ENCODE measurements at regions not wholly inside any gene's neighbourhood (a gene's known extent, or its start where the extent isn't known, plus 50 kb on each side); places are given as distances from the start of the nearest gene placed in this dataset.

DNA sequence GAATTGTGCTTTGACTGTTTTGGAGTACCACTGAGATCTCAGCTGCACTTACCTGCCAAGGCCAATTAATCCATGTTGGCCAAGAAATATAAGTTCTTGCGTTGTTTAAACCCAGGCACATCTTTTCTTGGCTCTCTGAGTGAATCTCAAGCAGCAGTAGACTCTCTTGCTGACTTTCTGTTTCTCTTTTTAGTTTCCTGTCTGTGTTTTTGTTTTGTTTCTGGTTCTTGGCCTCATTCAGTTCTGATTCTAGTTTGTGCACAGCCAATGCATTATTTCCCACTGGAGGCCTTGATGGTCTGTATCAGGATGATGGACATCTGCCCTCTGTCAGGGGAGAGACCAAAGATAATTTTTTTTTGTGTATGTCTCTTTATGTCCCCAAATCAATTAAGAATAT is 379.4 kb downstream of the CDH2 start:
- in situ Hi-C loops (cut with HindIII; ENCODE audit: low pct_unique_long_range_greater_than_20kb, low sequenced_read_pairs): no loop called here
- no peaks in the 10 kb centered on the region for H3K36me3 ChIP-seq (ENCODE audit: control insufficient read depth, insufficient read depth, low read length)
- H3K27ac ChIP-seq (ENCODE audit: low read length): no peak overlapping the region
- no peak overlapping the region for H3K4me3 ChIP-seq (ENCODE audit: low read depth in 2 of 2, low read length in 2 of 2)
- H3K9me3 ChIP-seq (ENCODE audit: control insufficient read depth, insufficient read depth, low read depth, low read length): no peaks in the 10 kb centered on the region
- POLR2A ChIA-PET: no interaction called here
- H3K27me3 ChIP-seq (ENCODE audit: control insufficient read depth, insufficient read depth, low read length): no peaks in the 10 kb centered on the region
- H3K4me1 ChIP-seq (ENCODE audit: control insufficient read depth, insufficient read depth, low read length): no peaks in the 10 kb centered on the region
- BruUV-seq (replicated peaks): no TSS peak
- intact Hi-C loops (cut with micrococcal nuclease; ENCODE audit: unreplicated experiment): no loop called here
- ATAC-seq (no peak), DNase-seq (ENCODE audit: low read depth, low spot score) (no peak)
- TF ChIP-seq TCF7L2 (IDR thresholded peaks at IDR 0.05; ENCODE audit: low read depth, low read length): no peak
- no peak for TF ChIP-seq POLR2AphosphoS5 (IDR thresholded peaks at IDR 0.05; ENCODE audit: low read depth, low read length)
- TF ChIP-seq, protein P1, sequence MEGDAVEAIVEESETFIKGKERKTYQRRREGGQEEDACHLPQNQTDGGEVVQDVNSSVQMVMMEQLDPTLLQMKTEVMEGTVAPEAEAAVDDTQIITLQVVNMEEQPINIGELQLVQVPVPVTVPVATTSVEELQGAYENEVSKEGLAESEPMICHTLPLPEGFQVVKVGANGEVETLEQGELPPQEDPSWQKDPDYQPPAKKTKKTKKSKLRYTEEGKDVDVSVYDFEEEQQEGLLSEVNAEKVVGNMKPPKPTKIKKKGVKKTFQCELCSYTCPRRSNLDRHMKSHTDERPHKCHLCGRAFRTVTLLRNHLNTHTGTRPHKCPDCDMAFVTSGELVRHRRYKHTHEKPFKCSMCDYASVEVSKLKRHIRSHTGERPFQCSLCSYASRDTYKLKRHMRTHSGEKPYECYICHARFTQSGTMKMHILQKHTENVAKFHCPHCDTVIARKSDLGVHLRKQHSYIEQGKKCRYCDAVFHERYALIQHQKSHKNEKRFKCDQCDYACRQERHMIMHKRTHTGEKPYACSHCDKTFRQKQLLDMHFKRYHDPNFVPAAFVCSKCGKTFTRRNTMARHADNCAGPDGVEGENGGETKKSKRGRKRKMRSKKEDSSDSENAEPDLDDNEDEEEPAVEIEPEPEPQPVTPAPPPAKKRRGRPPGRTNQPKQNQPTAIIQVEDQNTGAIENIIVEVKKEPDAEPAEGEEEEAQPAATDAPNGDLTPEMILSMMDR (IDR thresholded peaks at IDR 0.05): no peak
- TF ChIP-seq SIN3A (IDR thresholded peaks at IDR 0.05; ENCODE audit: borderline replicate concordance, insufficient read depth, low read depth, low read length): no peak
- TF ChIP-seq, protein P2, sequence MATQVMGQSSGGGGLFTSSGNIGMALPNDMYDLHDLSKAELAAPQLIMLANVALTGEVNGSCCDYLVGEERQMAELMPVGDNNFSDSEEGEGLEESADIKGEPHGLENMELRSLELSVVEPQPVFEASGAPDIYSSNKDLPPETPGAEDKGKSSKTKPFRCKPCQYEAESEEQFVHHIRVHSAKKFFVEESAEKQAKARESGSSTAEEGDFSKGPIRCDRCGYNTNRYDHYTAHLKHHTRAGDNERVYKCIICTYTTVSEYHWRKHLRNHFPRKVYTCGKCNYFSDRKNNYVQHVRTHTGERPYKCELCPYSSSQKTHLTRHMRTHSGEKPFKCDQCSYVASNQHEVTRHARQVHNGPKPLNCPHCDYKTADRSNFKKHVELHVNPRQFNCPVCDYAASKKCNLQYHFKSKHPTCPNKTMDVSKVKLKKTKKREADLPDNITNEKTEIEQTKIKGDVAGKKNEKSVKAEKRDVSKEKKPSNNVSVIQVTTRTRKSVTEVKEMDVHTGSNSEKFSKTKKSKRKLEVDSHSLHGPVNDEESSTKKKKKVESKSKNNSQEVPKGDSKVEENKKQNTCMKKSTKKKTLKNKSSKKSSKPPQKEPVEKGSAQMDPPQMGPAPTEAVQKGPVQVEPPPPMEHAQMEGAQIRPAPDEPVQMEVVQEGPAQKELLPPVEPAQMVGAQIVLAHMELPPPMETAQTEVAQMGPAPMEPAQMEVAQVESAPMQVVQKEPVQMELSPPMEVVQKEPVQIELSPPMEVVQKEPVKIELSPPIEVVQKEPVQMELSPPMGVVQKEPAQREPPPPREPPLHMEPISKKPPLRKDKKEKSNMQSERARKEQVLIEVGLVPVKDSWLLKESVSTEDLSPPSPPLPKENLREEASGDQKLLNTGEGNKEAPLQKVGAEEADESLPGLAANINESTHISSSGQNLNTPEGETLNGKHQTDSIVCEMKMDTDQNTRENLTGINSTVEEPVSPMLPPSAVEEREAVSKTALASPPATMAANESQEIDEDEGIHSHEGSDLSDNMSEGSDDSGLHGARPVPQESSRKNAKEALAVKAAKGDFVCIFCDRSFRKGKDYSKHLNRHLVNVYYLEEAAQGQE (IDR thresholded peaks at IDR 0.05; ENCODE audit: insufficient read depth in 1 of 2, low read depth in 2 of 2, low read length in 1 of 2): no peak
- CTCF ChIA-PET: no interaction called here

DNA sequence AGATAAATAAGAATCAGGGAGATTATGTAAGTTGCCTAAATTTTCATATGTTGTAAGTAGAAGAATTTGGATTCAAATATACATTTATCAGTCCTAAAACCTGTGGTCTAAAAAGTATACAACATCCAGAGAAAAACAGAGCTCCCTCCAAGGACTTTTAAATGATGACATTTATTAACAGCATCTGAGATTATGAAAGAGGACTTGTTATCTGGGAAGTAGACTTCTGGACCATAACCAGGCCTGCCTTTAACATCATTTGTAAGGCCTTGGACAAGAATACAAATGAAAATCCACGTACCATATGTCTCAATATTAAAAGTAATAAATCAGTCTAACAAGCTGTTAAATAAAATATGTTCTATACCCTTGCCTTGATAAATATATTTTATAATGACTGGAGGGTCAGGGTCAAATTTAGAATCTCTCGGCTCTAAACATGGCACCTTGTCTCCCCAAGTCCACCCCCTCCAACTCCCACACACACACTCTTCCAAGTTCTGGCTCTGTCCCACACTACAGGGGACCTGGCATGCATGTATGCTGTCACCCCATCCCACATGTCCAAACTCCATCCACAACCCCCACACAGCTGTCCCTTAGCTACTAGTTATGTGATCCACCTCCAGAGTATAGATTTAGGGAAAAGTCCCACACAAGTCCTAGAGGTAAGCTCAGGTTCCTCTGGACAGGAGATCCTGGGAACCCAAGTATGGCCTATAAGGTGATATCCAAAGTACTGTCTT is 382.6 kb downstream of the CDH2 start:
- TF ChIP-seq, protein P2 (IDR thresholded peaks at IDR 0.05; ENCODE audit: insufficient read depth in 1 of 2, low read depth in 2 of 2, low read length in 1 of 2): no peak
- TF ChIP-seq TCF7L2 (IDR thresholded peaks at IDR 0.05; ENCODE audit: low read depth, low read length): no peak
- TF ChIP-seq POLR2AphosphoS5 (IDR thresholded peaks at IDR 0.05; ENCODE audit: low read depth, low read length): no peak
- TF ChIP-seq, protein P1 (IDR thresholded peaks at IDR 0.05): no peak
- no peak for TF ChIP-seq SIN3A (IDR thresholded peaks at IDR 0.05; ENCODE audit: borderline replicate concordance, insufficient read depth, low read depth, low read length)
- ChIA-PET CTCF (no interaction called here), POLR2A (no interaction called here)
- in situ Hi-C loops (cut with HindIII; ENCODE audit: low pct_unique_long_range_greater_than_20kb, low sequenced_read_pairs): no loop called here
- BruUV-seq (replicated peaks): no TSS peak
- H3K36me3 ChIP-seq (ENCODE audit: control insufficient read depth, insufficient read depth, low read length): no peaks in the 10 kb centered on the region
- H3K4me3 ChIP-seq (ENCODE audit: low read depth in 2 of 2, low read length in 2 of 2): no peak overlapping the region
- intact Hi-C loops (cut with micrococcal nuclease; ENCODE audit: unreplicated experiment): no loop called here
- no peak for DNase-seq (ENCODE audit: low read depth, low spot score)
- H3K27ac ChIP-seq (ENCODE audit: low read length): no peak overlapping the region
- H3K9me3 ChIP-seq (ENCODE audit: control insufficient read depth, insufficient read depth, low read depth, low read length): no peaks in the 10 kb centered on the region
- no peaks in the 10 kb centered on the region for H3K4me1 ChIP-seq (ENCODE audit: control insufficient read depth, insufficient read depth, low read length)
- ATAC-seq: no peak
- H3K27me3 ChIP-seq (ENCODE audit: control insufficient read depth, insufficient read depth, low read length): no peaks in the 10 kb centered on the region

Measured in Panc1 (cell line).